OCI-LY1 (cell line): ENCODE measurements at regions not wholly inside any gene's neighbourhood (a gene's known extent, or its start where the extent isn't known, plus 50 kb on each side); places are given as distances from the start of the nearest gene placed in this dataset.

Experiments
- H2AFZ ChIP-seq: fragments of 200-600 bp; sonication (generic), shearing (Covaris generic); 2 replicates; pipeline ENCODE4 v1.6.0; 2014; ENCODE audit warnings: antibody characterized with exemption, mild to moderate bottlenecking, low read length
- H3F3A ChIP-seq: fragments of 200-600 bp; sonication (generic), shearing (Covaris generic); 2 replicates; pipeline ENCODE4 v1.6.0; 2014; ENCODE audit warnings: mild to moderate bottlenecking, antibody characterized with exemption, low read length, moderate library complexity; ENCODE audit not compliant: insufficient read depth
- H3K27ac ChIP-seq: fragments of 200-600 bp; sonication (generic); 2 replicates; pipeline ENCODE4 v1.5.1; 2014; ENCODE audit warnings: low read length, mixed run types, mild to moderate bottlenecking, low read depth; ENCODE audit not compliant: poor library complexity, severe bottlenecking
- H3K27me3 ChIP-seq: fragments of 200-600 bp; sonication (generic); 2 replicates; pipeline ENCODE4 v1.6.0; 2014; ENCODE audit warnings: antibody characterized with exemption, mild to moderate bottlenecking, low read length, moderate library complexity; ENCODE audit not compliant: insufficient read depth
- H3K36me3 ChIP-seq: fragments of 200-600 bp; sonication (generic); 2 replicates; pipeline ENCODE4 v1.6.1; 2014; ENCODE audit warnings: mild to moderate bottlenecking, antibody characterized with exemption, low read length, moderate library complexity, mixed read lengths; ENCODE audit not compliant: insufficient read depth
- H3K4me1 ChIP-seq: fragments of 200-600 bp; sonication (generic); 2 replicates; pipeline ENCODE4 v1.5.1; 2014; ENCODE audit warnings: mild to moderate bottlenecking, low read length, moderate library complexity; ENCODE audit not compliant: insufficient read depth, severe bottlenecking
- H3K4me2 ChIP-seq: fragments of 200-600 bp; sonication (generic), shearing (Covaris generic); 2 replicates; pipeline ENCODE4 v1.6.1; 2014; ENCODE audit warnings: low read length
- H3K4me3 ChIP-seq: fragments of 200-600 bp; sonication (generic); 2 replicates; pipeline ENCODE4 v1.5.1; 2014; ENCODE audit warnings: low read length, low read depth, mild to moderate bottlenecking, mixed read lengths; ENCODE audit not compliant: poor library complexity, severe bottlenecking
- H3K79me2 ChIP-seq: fragments of 200-600 bp; shearing (Covaris generic); 2 replicates; pipeline ENCODE4 v1.6.1; 2016; ENCODE audit warnings: mixed run types, low read length, mixed read lengths; ENCODE audit not compliant: insufficient read depth
- H3K9ac ChIP-seq: fragments of 200-600 bp; sonication (generic), shearing (Covaris generic); 2 replicates; pipeline ENCODE4 v1.6.1; 2014; ENCODE audit warnings: mild to moderate bottlenecking, low read length, mixed read lengths
- H3K9me2 ChIP-seq: fragments of 200-600 bp; sonication (generic), shearing (Covaris generic); 2 replicates; pipeline ENCODE4 v1.6.1; 2014; ENCODE audit warnings: low read depth, mild to moderate bottlenecking, low read length, mixed read lengths
- H3K9me3 ChIP-seq: fragments of 200-600 bp; shearing (Covaris generic); 2 replicates; pipeline ENCODE4 v1.6.1; 2014; ENCODE audit warnings: low read length, mixed read lengths
- H4K20me1 ChIP-seq: fragments of 200-600 bp; sonication (generic), shearing (Covaris generic); 2 replicates; pipeline ENCODE4 v1.6.0; 2016; ENCODE audit warnings: mild to moderate bottlenecking, low read length; ENCODE audit not compliant: insufficient read depth
- EZH2 ChIP-seq: fragments of 200-600 bp; sonication (generic), shearing (Covaris generic); IDR thresholded peaks from 2 replicates; pipeline ENCODE4 v1.8.0; 2017; ENCODE audit warnings: borderline replicate concordance, mixed run types, mild to moderate bottlenecking, antibody characterized with exemption, low read length, moderate library complexity, mixed read lengths
- TF ChIP-seq, protein P1 (sequence below): fragments of 200-600 bp; sonication (generic), shearing (Covaris generic); IDR thresholded peaks from 2 replicates; pipeline ENCODE4 v1.5.1; 2017; ENCODE audit warnings: mild to moderate bottlenecking, antibody characterized with exemption, low read length, moderate library complexity, mixed read lengths

DNA sequence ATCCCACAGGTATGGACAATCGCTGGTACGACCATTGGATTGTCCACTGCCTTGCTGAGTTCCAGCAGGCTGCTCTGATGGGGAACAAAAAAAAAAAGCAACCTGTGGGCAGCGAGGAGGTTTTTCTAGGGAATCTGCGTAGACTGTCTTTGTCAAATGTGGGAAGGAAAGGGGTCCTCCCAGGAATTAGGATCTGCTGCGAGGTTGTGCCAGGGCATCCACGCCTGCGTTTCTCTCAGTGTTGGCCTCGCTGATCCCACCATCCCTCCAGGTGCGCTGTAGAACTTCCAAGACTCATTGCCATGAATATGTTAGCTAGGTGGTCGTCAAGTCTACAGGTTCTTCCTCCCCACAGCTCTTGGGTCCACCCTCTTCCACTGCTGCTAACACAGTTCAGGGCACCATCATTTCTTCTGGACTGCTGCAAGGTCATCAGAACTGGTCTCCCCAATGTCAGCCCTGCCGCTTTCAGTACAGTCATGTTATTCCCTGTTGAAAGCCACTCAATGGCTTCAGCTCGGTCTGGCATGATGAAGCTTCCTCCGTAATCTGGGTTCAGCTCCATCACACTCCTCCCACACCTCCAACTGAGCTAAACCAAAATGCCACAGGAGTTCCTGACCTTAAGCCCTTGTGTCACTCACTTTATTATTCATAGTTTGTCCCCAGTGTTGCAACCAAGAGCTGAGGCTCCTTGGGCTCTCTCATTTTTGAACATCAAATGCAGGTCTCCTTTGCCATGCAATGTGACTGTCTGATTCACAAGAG is 79.5 kb upstream of the DMRT1 start:
- no peaks in the 10 kb centered on the region for H3K79me2 ChIP-seq

DNA sequence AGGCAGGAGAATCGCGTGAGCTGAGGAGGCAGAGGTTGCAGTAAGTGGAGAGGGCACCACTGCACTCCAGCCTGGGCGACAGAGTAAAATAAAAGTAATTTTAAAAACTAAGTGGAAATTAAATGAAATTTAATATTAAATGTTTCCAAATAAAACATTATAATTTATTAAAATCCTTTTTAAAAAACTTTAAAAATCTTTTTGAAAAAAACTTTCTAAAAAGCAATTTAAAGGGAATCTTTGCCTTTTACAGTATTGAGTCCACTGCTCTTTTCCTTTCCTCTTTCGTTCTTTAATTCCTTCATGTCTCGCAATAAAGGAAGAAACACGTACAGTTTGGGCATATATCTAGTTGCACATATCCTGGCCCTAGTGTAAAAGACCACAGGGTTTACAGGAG is 77.8 kb upstream of the DMRT1 start:
- H4K20me1 ChIP-seq = no peaks in the 10 kb centered on the region
- no peaks in the 10 kb centered on the region for H3K27me3 ChIP-seq
- H3K4me3 ChIP-seq = no peak overlapping the region
- no peaks in the 10 kb centered on the region for H3K4me1 ChIP-seq
- H3K9me2 ChIP-seq = no peaks in the 10 kb centered on the region
- H3K79me2 ChIP-seq = no peaks in the 10 kb centered on the region
- no peak overlapping the region for H3K9ac ChIP-seq
- peak overlapping the region; percentile 62; the same call in 1 of the 2 replicates for H3K4me2 ChIP-seq
- no peaks in the 10 kb centered on the region for H3K9me3 ChIP-seq
- no peaks in the 10 kb centered on the region for H3F3A ChIP-seq
- H3K36me3 ChIP-seq = no peaks in the 10 kb centered on the region
- H3K27ac ChIP-seq = no peak overlapping the region
- no peak overlapping the region for H2AFZ ChIP-seq
- TF ChIP-seq, protein P1, sequence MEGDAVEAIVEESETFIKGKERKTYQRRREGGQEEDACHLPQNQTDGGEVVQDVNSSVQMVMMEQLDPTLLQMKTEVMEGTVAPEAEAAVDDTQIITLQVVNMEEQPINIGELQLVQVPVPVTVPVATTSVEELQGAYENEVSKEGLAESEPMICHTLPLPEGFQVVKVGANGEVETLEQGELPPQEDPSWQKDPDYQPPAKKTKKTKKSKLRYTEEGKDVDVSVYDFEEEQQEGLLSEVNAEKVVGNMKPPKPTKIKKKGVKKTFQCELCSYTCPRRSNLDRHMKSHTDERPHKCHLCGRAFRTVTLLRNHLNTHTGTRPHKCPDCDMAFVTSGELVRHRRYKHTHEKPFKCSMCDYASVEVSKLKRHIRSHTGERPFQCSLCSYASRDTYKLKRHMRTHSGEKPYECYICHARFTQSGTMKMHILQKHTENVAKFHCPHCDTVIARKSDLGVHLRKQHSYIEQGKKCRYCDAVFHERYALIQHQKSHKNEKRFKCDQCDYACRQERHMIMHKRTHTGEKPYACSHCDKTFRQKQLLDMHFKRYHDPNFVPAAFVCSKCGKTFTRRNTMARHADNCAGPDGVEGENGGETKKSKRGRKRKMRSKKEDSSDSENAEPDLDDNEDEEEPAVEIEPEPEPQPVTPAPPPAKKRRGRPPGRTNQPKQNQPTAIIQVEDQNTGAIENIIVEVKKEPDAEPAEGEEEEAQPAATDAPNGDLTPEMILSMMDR = no peak
- TF ChIP-seq EZH2 = no peak

More for the DNA sequence above, 79.5 kb upstream of the DMRT1 start:
- Histone ChIP-seq H3K4me2 (no peak overlapping the region), H3K9me2 (no peaks in the 10 kb centered on the region), H3F3A (no peaks in the 10 kb centered on the region), H3K27ac (no peak overlapping the region), H2AFZ (no peak overlapping the region), H3K9me3 (no peaks in the 10 kb centered on the region), H3K36me3 (no peaks in the 10 kb centered on the region), H3K27me3 (no peaks in the 10 kb centered on the region), H4K20me1 (no peaks in the 10 kb centered on the region), H3K9ac (no peak overlapping the region), H3K4me3 (no peak overlapping the region), H3K4me1 (no peaks in the 10 kb centered on the region)
- TF ChIP-seq EZH2 = no peak
- TF ChIP-seq, protein P1 = no peak

DNA sequence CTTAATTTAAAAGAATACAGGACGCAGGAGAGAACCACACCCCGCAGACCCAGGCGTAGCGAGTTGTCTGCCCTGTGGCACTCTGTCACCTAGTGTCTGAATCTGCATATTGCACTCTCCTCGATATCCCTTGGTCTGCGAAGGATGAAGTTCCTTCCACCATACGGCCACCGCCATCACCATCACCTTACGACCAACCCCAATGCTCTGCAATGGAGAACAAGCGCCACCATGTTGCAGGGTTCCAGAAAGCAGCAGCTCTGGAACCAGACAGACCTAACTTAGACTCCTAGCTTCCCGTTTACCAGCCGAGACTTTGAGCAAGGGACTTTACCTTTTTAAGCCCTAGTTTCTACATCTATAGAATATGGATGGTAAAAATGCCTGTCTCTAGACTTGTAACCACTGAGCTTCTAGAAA is 77.4 kb upstream of the DMRT1 start:
- H3K9ac ChIP-seq = no peak overlapping the region
- H3K9me3 ChIP-seq = no peaks in the 10 kb centered on the region
- no peak overlapping the region for H2AFZ ChIP-seq
- H3K27ac ChIP-seq = no peak overlapping the region
- H3K4me3 ChIP-seq = no peak overlapping the region
- no peaks in the 10 kb centered on the region for H3F3A ChIP-seq
- H3K36me3 ChIP-seq = no peaks in the 10 kb centered on the region
- no peaks in the 10 kb centered on the region for H3K4me1 ChIP-seq
- no peaks in the 10 kb centered on the region for H3K9me2 ChIP-seq
- no peaks in the 10 kb centered on the region for H3K27me3 ChIP-seq
- no peaks in the 10 kb centered on the region for H4K20me1 ChIP-seq
- peak overlapping the region; percentile 62; the same call in 1 of the 2 replicates for H3K4me2 ChIP-seq
- no peaks in the 10 kb centered on the region for H3K79me2 ChIP-seq
- TF ChIP-seq, protein P1 = peak; percentile 96
- TF ChIP-seq EZH2 = no peak
